WTC11 (cell line): ENCODE measurements at regions not wholly inside any gene's neighbourhood (a gene's known extent, or its start where the extent isn't known, plus 50 kb on each side); places are given as distances from the start of the nearest gene placed in this dataset.

Source experiments
- ATAC-seq: fragments of 200-7000 bp; cut with Tn5 transposase; 2 replicates; pipeline ENCODE4 v1.10.0; 2021; ENCODE audit warnings: mild to moderate bottlenecking, moderate library complexity
- CTCF ChIA-PET: fragments of 300-600 bp; sonication (Branson Sonifier 250); formaldehyde crosslinking; loops from one replicate; lab custom pipeline; 2021; ENCODE audit warnings: antibody characterized with exemption; lab: Charles Lee
- POLR2A ChIA-PET: fragments of 350-600 bp; sonication (Branson Sonifier 250); formaldehyde crosslinking; loops from one replicate; lab custom pipeline; 2021; ENCODE audit warnings: antibody characterized with exemption; lab: Charles Lee
- DNase-seq: peaks from one replicate; pipeline ENCODE4 v3.0.0; 2021; ENCODE audit warnings: low spot score
- H3K27ac Mint-ChIP-seq: 2 replicates; pipeline ENCODE4 v1.8.0; 2021; ENCODE audit warnings: mixed read lengths
- H3K27me3 Mint-ChIP-seq: 2 replicates; pipeline ENCODE4 v1.8.0; 2021; ENCODE audit warnings: low read depth, mild to moderate bottlenecking, moderate library complexity, mixed read lengths
- H3K36me3 Mint-ChIP-seq: 2 replicates; pipeline ENCODE4 v1.8.0; 2021; ENCODE audit warnings: mixed read lengths
- H3K4me1 Mint-ChIP-seq: 2 replicates; pipeline ENCODE4 v1.8.0; 2022; ENCODE audit warnings: mixed read lengths
- H3K4me3 Mint-ChIP-seq: 2 replicates; pipeline ENCODE4 v1.8.0; 2021; ENCODE audit warnings: mild to moderate bottlenecking, moderate library complexity, mixed read lengths
- H3K9me3 Mint-ChIP-seq: 2 replicates; pipeline ENCODE4 v1.8.0; 2021; ENCODE audit warnings: mixed read lengths
- ATF1 ChIP-seq: sonication (generic); formaldehyde crosslinking; IDR thresholded peaks from 2 replicates; pipeline ENCODE4 v1.8.1; 2023; ENCODE audit warnings: mild to moderate bottlenecking, moderate library complexity, missing genetic modification reagents
- ATF2 ChIP-seq: sonication (generic); formaldehyde crosslinking; IDR thresholded peaks from 2 replicates; pipeline ENCODE4 v1.8.1; 2022; ENCODE audit warnings: low read depth, missing genetic modification reagents, borderline replicate concordance
- ATF3 ChIP-seq: sonication (generic); formaldehyde crosslinking; conservative IDR thresholded peaks from 2 replicates; pipeline ENCODE4 v1.8.1; 2022; ENCODE audit warnings: mild to moderate bottlenecking, missing genetic modification reagents
- CBFB ChIP-seq: sonication (generic); formaldehyde crosslinking; IDR thresholded peaks from 2 replicates; pipeline ENCODE4 v1.8.1; 2022; ENCODE audit warnings: mild to moderate bottlenecking, low read depth, missing genetic modification reagents
- E2F1 ChIP-seq: sonication (generic); formaldehyde crosslinking; IDR thresholded peaks from 2 replicates; pipeline ENCODE4 v1.8.0; 2022; ENCODE audit warnings: mild to moderate bottlenecking, missing genetic modification reagents
- FOXK1 ChIP-seq: sonication (generic); formaldehyde crosslinking; IDR thresholded peaks from 2 replicates; pipeline ENCODE4 v1.8.0; 2022; ENCODE audit warnings: mild to moderate bottlenecking, moderate library complexity, missing genetic modification reagents
- GABPB1 ChIP-seq: sonication (generic); formaldehyde crosslinking; IDR thresholded peaks from 2 replicates; pipeline ENCODE4 v1.8.1; 2023; ENCODE audit warnings: mild to moderate bottlenecking, missing genetic modification reagents
- GTF2I ChIP-seq: fragments of 250-450 bp; sonication (Bioruptor Pico); conservative IDR thresholded peaks from 2 replicates; pipeline ENCODE4 v1.4.0; 2021; ENCODE audit warnings: mild to moderate bottlenecking
- IRF2 ChIP-seq: sonication (generic); formaldehyde crosslinking; IDR thresholded peaks from 2 replicates; pipeline ENCODE4 v1.8.0; 2022; ENCODE audit warnings: low read depth, missing genetic modification reagents, borderline replicate concordance
- MYBL2 ChIP-seq: sonication (generic); formaldehyde crosslinking; IDR thresholded peaks from 2 replicates; pipeline ENCODE4 v1.8.1; 2023; ENCODE audit warnings: mild to moderate bottlenecking, moderate library complexity, missing genetic modification reagents
- TP53 ChIP-seq: sonication (generic); formaldehyde crosslinking; IDR thresholded peaks from 2 replicates; pipeline ENCODE4 v1.8.1; 2023; ENCODE audit warnings: mild to moderate bottlenecking, missing genetic modification reagents
- ZNF121 ChIP-seq: sonication (generic); formaldehyde crosslinking; IDR thresholded peaks from 2 replicates; pipeline ENCODE4 v1.8.0; 2023; ENCODE audit warnings: missing genetic modification reagents
- ZNF138 ChIP-seq: sonication (generic); formaldehyde crosslinking; conservative IDR thresholded peaks from 2 replicates; pipeline ENCODE4 v1.8.1; 2022; ENCODE audit warnings: mild to moderate bottlenecking, moderate library complexity, missing genetic modification reagents
- ZNF219 ChIP-seq: sonication (generic); formaldehyde crosslinking; IDR thresholded peaks from 2 replicates; pipeline ENCODE4 v1.8.0; 2023; ENCODE audit warnings: missing genetic modification reagents, mild to moderate bottlenecking, borderline replicate concordance
- ZNF232 ChIP-seq: sonication (generic); formaldehyde crosslinking; IDR thresholded peaks from 2 replicates; pipeline ENCODE4 v1.8.0; 2022; ENCODE audit warnings: mild to moderate bottlenecking, missing genetic modification reagents
- TF ChIP-seq, protein P1 (sequence below): sonication (generic); formaldehyde crosslinking; IDR thresholded peaks from 2 replicates; pipeline ENCODE4 v1.8.0; 2022; ENCODE audit warnings: mild to moderate bottlenecking, missing genetic modification reagents
- TF ChIP-seq, protein P2 (sequence below): sonication (generic); formaldehyde crosslinking; IDR thresholded peaks from 2 replicates; pipeline ENCODE4 v1.8.1; 2022; ENCODE audit warnings: missing genetic modification reagents, borderline replicate concordance
- TF ChIP-seq, protein P3 (sequence below): sonication (generic); formaldehyde crosslinking; IDR thresholded peaks from 2 replicates; pipeline ENCODE4 v1.8.0; 2023; ENCODE audit warnings: missing genetic modification reagents, mild to moderate bottlenecking, borderline replicate concordance
- TF ChIP-seq, protein P4 (sequence below): fragments of 250-450 bp; sonication (Bioruptor Pico); IDR thresholded peaks from 2 replicates; pipeline ENCODE4 v1.8.0; 2021; ENCODE audit warnings: mild to moderate bottlenecking
- TF ChIP-seq, protein P5 (sequence below): fragments of 250-450 bp; sonication (Bioruptor Pico); IDR thresholded peaks from 2 replicates; pipeline ENCODE4 v1.9.0; 2021; ENCODE audit warnings: mild to moderate bottlenecking
- TF ChIP-seq, protein P6 (sequence below): sonication (generic); formaldehyde crosslinking; IDR thresholded peaks from 2 replicates; pipeline ENCODE4 v1.8.1; 2022; ENCODE audit warnings: low read depth, mild to moderate bottlenecking, moderate library complexity, missing genetic modification reagents, borderline replicate concordance

DNA sequence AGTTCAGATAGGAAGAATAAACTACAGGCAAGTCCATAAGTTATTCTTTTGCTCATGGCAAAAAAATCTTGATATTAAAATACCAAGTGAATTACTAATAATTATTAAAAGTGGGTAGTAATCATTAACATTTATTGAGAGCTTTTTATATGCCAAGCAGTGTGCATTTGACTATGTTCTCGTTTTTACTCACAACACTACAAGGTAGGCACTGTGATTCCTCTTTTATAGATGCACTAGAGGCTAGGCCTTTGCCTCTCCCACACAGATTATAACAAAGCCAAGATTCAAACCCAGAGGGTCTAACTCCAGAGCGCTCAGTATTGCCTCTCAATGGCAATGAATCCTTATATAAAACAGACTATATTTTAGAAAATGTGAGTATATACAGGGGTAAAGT, 254.2 kb downstream of the NAF1 start:
- Mint-ChIP-seq H3K4me1 (no peaks in the 10 kb centered on the region), H3K36me3 (peaks cover 23% of the 10 kb centered on the region), H3K27ac (no peak overlapping the region), H3K9me3 (peaks cover 26% of the 10 kb centered on the region), H3K4me3 (no peak overlapping the region), H3K27me3 (no peaks in the 10 kb centered on the region; the same call in 1 of the 2 replicates)
- TF ChIP-seq, protein P1, sequence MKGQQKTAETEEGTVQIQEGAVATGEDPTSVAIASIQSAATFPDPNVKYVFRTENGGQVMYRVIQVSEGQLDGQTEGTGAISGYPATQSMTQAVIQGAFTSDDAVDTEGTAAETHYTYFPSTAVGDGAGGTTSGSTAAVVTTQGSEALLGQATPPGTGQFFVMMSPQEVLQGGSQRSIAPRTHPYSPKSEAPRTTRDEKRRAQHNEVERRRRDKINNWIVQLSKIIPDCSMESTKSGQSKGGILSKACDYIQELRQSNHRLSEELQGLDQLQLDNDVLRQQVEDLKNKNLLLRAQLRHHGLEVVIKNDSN (CRISPR knock-in tag), result no peak
- TF ChIP-seq ZNF219 (CRISPR knock-in tag) (no peak), ATF3 (CRISPR knock-in tag) (no peak), ATF1 (CRISPR knock-in tag) (no peak), E2F1 (CRISPR knock-in tag) (no peak), MYBL2 (CRISPR knock-in tag) (no peak), GTF2I (no peak), TP53 (CRISPR knock-in tag) (no peak), FOXK1 (no peak)
- TF ChIP-seq, protein P2, sequence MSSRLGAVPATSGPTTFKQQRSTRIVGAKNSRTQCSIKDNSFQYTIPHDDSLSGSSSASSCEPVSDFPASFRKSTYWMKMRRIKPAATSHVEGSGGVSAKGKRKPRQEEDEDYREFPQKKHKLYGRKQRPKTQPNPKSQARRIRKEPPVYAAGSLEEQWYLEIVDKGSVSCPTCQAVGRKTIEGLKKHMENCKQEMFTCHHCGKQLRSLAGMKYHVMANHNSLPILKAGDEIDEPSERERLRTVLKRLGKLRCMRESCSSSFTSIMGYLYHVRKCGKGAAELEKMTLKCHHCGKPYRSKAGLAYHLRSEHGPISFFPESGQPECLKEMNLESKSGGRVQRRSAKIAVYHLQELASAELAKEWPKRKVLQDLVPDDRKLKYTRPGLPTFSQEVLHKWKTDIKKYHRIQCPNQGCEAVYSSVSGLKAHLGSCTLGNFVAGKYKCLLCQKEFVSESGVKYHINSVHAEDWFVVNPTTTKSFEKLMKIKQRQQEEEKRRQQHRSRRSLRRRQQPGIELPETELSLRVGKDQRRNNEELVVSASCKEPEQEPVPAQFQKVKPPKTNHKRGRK (CRISPR knock-in tag), result no peak
- TF ChIP-seq, protein P3, sequence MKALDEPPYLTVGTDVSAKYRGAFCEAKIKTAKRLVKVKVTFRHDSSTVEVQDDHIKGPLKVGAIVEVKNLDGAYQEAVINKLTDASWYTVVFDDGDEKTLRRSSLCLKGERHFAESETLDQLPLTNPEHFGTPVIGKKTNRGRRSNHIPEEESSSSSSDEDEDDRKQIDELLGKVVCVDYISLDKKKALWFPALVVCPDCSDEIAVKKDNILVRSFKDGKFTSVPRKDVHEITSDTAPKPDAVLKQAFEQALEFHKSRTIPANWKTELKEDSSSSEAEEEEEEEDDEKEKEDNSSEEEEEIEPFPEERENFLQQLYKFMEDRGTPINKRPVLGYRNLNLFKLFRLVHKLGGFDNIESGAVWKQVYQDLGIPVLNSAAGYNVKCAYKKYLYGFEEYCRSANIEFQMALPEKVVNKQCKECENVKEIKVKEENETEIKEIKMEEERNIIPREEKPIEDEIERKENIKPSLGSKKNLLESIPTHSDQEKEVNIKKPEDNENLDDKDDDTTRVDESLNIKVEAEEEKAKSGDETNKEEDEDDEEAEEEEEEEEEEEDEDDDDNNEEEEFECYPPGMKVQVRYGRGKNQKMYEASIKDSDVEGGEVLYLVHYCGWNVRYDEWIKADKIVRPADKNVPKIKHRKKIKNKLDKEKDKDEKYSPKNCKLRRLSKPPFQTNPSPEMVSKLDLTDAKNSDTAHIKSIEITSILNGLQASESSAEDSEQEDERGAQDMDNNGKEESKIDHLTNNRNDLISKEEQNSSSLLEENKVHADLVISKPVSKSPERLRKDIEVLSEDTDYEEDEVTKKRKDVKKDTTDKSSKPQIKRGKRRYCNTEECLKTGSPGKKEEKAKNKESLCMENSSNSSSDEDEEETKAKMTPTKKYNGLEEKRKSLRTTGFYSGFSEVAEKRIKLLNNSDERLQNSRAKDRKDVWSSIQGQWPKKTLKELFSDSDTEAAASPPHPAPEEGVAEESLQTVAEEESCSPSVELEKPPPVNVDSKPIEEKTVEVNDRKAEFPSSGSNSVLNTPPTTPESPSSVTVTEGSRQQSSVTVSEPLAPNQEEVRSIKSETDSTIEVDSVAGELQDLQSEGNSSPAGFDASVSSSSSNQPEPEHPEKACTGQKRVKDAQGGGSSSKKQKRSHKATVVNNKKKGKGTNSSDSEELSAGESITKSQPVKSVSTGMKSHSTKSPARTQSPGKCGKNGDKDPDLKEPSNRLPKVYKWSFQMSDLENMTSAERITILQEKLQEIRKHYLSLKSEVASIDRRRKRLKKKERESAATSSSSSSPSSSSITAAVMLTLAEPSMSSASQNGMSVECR (CRISPR knock-in tag), result no peak
- TF ChIP-seq, protein P4, sequence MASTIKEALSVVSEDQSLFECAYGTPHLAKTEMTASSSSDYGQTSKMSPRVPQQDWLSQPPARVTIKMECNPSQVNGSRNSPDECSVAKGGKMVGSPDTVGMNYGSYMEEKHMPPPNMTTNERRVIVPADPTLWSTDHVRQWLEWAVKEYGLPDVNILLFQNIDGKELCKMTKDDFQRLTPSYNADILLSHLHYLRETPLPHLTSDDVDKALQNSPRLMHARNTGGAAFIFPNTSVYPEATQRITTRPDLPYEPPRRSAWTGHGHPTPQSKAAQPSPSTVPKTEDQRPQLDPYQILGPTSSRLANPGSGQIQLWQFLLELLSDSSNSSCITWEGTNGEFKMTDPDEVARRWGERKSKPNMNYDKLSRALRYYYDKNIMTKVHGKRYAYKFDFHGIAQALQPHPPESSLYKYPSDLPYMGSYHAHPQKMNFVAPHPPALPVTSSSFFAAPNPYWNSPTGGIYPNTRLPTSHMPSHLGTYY (CRISPR knock-in tag), result no peak
- TF ChIP-seq, protein P5, sequence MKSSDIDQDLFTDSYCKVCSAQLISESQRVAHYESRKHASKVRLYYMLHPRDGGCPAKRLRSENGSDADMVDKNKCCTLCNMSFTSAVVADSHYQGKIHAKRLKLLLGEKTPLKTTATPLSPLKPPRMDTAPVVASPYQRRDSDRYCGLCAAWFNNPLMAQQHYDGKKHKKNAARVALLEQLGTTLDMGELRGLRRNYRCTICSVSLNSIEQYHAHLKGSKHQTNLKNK (CRISPR knock-in tag), result no peak
- ChIA-PET POLR2A (no interaction called here), CTCF (no interaction called here)
- DNase-seq, result no peak
- ATAC-seq, result no peak

GRCh38 chr4:162911349-162911748, 255.3 kb downstream of the NAF1 start:
- H3K36me3 Mint-ChIP-seq, result peaks cover 24% of the 10 kb centered on the region
- DNase-seq (no peak), ATAC-seq (no peak)
- H3K9me3 Mint-ChIP-seq, result peaks cover 26% of the 10 kb centered on the region
- no peak overlapping the region for H3K27ac Mint-ChIP-seq
- H3K4me1 Mint-ChIP-seq, result no peaks in the 10 kb centered on the region
- ChIA-PET POLR2A (no interaction called here), CTCF (no interaction called here)
- no peak overlapping the region for H3K4me3 Mint-ChIP-seq
- H3K27me3 Mint-ChIP-seq, result no peaks in the 10 kb centered on the region; the same call in 1 of the 2 replicates
- TF ChIP-seq ZNF121 (no peak), CBFB (no peak), ATF2 (CRISPR knock-in tag) (no peak), ZNF138 (no peak), GABPB1 (no peak), IRF2 (CRISPR knock-in tag) (no peak), ZNF232 (no peak)
- TF ChIP-seq, protein P2 (CRISPR knock-in tag), result no peak
- TF ChIP-seq, protein P6, sequence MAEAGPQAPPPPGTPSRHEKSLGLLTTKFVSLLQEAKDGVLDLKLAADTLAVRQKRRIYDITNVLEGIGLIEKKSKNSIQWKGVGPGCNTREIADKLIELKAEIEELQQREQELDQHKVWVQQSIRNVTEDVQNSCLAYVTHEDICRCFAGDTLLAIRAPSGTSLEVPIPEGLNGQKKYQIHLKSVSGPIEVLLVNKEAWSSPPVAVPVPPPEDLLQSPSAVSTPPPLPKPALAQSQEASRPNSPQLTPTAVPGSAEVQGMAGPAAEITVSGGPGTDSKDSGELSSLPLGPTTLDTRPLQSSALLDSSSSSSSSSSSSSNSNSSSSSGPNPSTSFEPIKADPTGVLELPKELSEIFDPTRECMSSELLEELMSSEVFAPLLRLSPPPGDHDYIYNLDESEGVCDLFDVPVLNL (CRISPR knock-in tag), result no peak
